ENCODE measurements at regions not wholly inside any gene's neighbourhood (a gene's known extent, or its start where the extent isn't known, plus 50 kb on each side); places are given as distances from the start of the nearest gene placed in this dataset.
A peak's percentile ranks its signal among the peaks of the same experiment; 100 is the strongest.

- TF ChIP-seq CTCF (conservative IDR thresholded peaks at IDR 0.05; ENCODE audit: control insufficient read depth, insufficient read depth, low read depth, low read length) = no peak
- no peak overlapping the region for H3K4me3 ChIP-seq (ENCODE audit: control insufficient read depth, low read depth, low read length)
- peak; percentile 5 for DNase-seq (ENCODE audit: low read depth)
These were observed 1074.6 kb downstream of the FLRT2 start for GRCh38 chr14:86604561-86604960.

- TF ChIP-seq CTCF (conservative IDR thresholded peaks at IDR 0.05; ENCODE audit: control insufficient read depth, insufficient read depth, low read depth, low read length) = no peak
- no peak overlapping the region for H3K4me3 ChIP-seq (ENCODE audit: control insufficient read depth, low read depth, low read length)
- no peak for DNase-seq (ENCODE audit: low read depth)
These were observed 1072.3 kb downstream of the FLRT2 start for GRCh38 chr14:86602263-86602662.

DNA sequence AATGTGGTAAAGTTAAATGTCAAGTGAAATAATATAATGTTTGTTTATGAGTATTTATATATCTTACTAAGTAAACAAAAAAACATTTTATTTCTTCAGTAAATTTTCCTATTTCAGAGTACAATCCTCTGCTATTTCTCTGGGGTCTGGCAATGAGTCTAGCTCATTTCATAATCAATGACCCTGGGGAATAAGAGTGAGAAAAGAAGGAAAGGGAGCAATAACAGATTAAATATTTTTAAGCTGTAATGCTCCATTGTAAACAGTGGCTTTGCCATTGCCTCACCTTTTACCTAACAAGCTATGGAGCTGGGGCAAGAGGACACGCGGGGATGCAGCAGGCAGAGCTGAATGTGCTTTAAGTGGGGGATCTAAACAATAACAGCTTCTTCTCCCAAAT lies 1071.9 kb downstream of the FLRT2 start:
- no peak for TF ChIP-seq CTCF (conservative IDR thresholded peaks at IDR 0.05; ENCODE audit: control insufficient read depth, insufficient read depth, low read depth, low read length)
- no peak for DNase-seq (ENCODE audit: low read depth)
- H3K4me3 ChIP-seq (ENCODE audit: control insufficient read depth, low read depth, low read length) = no peak overlapping the region

DNA sequence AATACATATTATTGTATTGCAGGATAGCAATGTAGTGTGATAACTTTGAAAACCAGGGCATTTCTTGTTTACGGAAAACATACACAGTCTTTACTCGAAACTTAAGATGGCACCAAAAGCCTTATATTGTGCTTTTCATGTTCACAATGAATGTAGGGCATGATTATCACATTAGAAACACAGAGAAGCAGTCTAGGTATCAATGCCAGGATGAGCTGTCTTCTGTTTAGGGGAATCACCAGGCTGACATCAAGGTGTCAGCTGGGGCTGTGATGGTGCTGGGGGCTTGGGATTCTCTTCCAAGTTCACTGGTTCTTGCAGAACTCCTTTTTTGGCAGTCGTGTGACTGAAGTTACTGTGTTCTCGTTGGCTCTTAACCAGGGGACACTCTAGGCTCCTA lies 1067.3 kb downstream of the FLRT2 start:
- no peak for DNase-seq (ENCODE audit: low read depth)
- TF ChIP-seq CTCF (conservative IDR thresholded peaks at IDR 0.05; ENCODE audit: control insufficient read depth, insufficient read depth, low read depth, low read length) = no peak
- H3K4me3 ChIP-seq (ENCODE audit: control insufficient read depth, low read depth, low read length) = no peak overlapping the region

DNA sequence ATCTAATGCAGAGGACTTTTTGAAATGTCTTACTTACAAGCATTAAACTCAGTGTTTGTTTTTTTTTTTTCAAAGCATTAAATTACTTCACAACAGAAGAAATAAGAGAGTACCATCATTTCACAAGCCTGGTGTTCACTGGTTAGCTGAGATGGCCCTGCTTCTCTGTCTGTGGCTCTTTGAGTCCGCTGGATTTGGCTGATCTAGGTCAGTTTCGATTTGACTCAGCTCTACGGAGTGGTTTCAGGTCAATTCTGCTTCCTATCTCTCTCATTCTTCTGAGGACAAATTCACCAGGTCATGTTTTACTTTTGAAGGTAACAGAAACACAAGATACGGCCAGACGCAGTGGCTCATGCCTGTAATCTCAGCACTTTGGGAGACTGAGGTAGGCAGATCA lies 1066.1 kb downstream of the FLRT2 start:
- DNase-seq (ENCODE audit: low read depth) = no peak
- no peak for TF ChIP-seq CTCF (conservative IDR thresholded peaks at IDR 0.05; ENCODE audit: control insufficient read depth, insufficient read depth, low read depth, low read length)
- H3K4me3 ChIP-seq (ENCODE audit: control insufficient read depth, low read depth, low read length) = no peak overlapping the region

GRCh38 chr14:86575141-86575540 lies 1045.2 kb downstream of the FLRT2 start:
- TF ChIP-seq CTCF (conservative IDR thresholded peaks at IDR 0.05; ENCODE audit: control insufficient read depth, insufficient read depth, low read depth, low read length) = no peak
- H3K4me3 ChIP-seq (ENCODE audit: control insufficient read depth, low read depth, low read length) = no peak overlapping the region
- DNase-seq (ENCODE audit: low read depth) = peak; percentile 33

DNA sequence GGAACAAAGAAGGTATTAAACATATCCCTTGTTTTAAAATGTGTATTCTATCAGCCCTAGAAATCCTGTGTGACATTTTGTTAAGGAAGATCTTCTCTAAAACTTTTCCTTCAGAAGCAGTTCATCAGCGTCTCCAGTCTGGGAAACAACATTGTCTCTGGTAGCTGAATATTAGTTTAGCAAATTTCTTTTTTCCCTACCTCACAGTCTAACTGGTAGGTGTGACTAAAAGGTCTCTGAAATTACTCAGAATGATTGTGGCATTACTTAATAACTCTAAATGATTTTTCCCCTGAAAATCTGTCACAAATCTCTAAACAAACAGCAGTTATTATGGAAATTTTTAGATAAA lies 1044.8 kb downstream of the FLRT2 start:
- TF ChIP-seq CTCF (conservative IDR thresholded peaks at IDR 0.05; ENCODE audit: control insufficient read depth, insufficient read depth, low read depth, low read length) = no peak
- H3K4me3 ChIP-seq (ENCODE audit: control insufficient read depth, low read depth, low read length) = no peak overlapping the region
- no peak for DNase-seq (ENCODE audit: low read depth)
